CD14-positive monocyte (primary cell): ENCODE measurements at regions not wholly inside any gene's neighbourhood (a gene's known extent, or its start where the extent isn't known, plus 50 kb on each side); places are given as distances from the start of the nearest gene placed in this dataset.

Experiments
- DNase-seq, 3 donors: peaks; one replicate each; pipeline ENCODE4 v3.0.0-alpha.2; 2011 to 2022
- H2AFZ ChIP-seq: 2 replicates; pipeline ENCODE4 v1.6.0; 2012; ENCODE audit warnings: mild to moderate bottlenecking, low read depth, low read length, inconsistent platforms; ENCODE audit not compliant: insufficient read depth, poor library complexity, severe bottlenecking
- H3K27ac ChIP-seq, 2 donors: 1 replicate in 1 of 2; 2 replicates in 1 of 2; pipeline ENCODE4 v1.5.1; 2012 to 2013; ENCODE audit warnings: low read length in 2 of 2, control low read depth in 1 of 2, inconsistent platforms in 1 of 2, low read depth in 1 of 2, mild to moderate bottlenecking in 1 of 2
- H3K27me3 ChIP-seq, 2 donors: one replicate each; pipeline versions ENCODE4 v1.6.0 to v1.6.1; 2011 to 2013; ENCODE audit warnings: low read length in 2 of 2; ENCODE audit not compliant: control insufficient read depth in 2 of 2, insufficient read depth in 2 of 2
- H3K36me3 ChIP-seq, 2 donors: replicated peaks in 1 of 2; 1 replicate in 1 of 2; 2 replicates in 1 of 2; pipeline versions ENCODE4 v1.5.1 to v1.6.1; 2012 to 2013; ENCODE audit warnings: low read length in 2 of 2, control low read depth in 1 of 2, inconsistent platforms in 1 of 2, mild to moderate bottlenecking in 1 of 2; ENCODE audit not compliant: insufficient read depth in 2 of 2, control insufficient read depth in 1 of 2
- H3K4me1 ChIP-seq, 2 donors: 1 replicate in 1 of 2; 2 replicates in 1 of 2; pipeline versions ENCODE4 v1.5.1 to v1.6.1; 2012 to 2013; ENCODE audit warnings: low read length in 2 of 2, control low read depth in 1 of 2, inconsistent platforms in 1 of 2, mild to moderate bottlenecking in 1 of 2, moderate library complexity in 1 of 2; ENCODE audit not compliant: insufficient read depth in 2 of 2, control insufficient read depth in 1 of 2
- H3K4me2 ChIP-seq: replicated peaks from 2 replicates; pipeline ENCODE3; 2012; ENCODE audit warnings: low read length, moderate library complexity, mild to moderate bottlenecking; ENCODE audit not compliant: poor library complexity, severe bottlenecking; ENCODE audit errors: extremely low read depth
- H3K4me3 ChIP-seq, 3 experiments: fragments of 200-600 bp in 1 of 3; sonication (generic) in 1 of 3; replicated peaks in 1 of 3; 1 replicate in 2 of 3; 2 replicates in 1 of 3; pipeline ENCODE4 v1.5.1; 2011 to 2013; ENCODE audit warnings: low read length in 3 of 3, mild to moderate bottlenecking in 3 of 3, control low read depth in 2 of 3, low read depth in 2 of 3, inconsistent platforms in 1 of 3, moderate library complexity in 1 of 3
- H3K79me2 ChIP-seq: 2 replicates; pipeline ENCODE4 v1.6.0; 2012; ENCODE audit warnings: mild to moderate bottlenecking, control low read depth, inconsistent platforms, low read length, moderate library complexity; ENCODE audit not compliant: insufficient read depth
- H3K9ac ChIP-seq: 2 replicates; pipeline ENCODE4 v1.6.0; 2017; ENCODE audit warnings: low read length, mild to moderate bottlenecking; ENCODE audit not compliant: insufficient read depth, poor library complexity, severe bottlenecking
- H3K9me3 ChIP-seq, 2 donors: replicated peaks in 1 of 2; 1 replicate in 1 of 2; 2 replicates in 1 of 2; pipeline versions ENCODE4 v1.5.1 to v1.6.1; 2012 to 2013; ENCODE audit warnings: low read length in 2 of 2, control low read depth in 1 of 2; ENCODE audit not compliant: control insufficient read depth in 1 of 2, insufficient read depth in 1 of 2
- H4K20me1 ChIP-seq: 2 replicates; pipeline ENCODE4 v1.6.0; 2012; ENCODE audit warnings: mild to moderate bottlenecking, low read length, control low read depth, moderate library complexity; ENCODE audit not compliant: insufficient read depth
- H3K27ac Mint-ChIP-seq, 7 donors: one replicate each; pipeline ENCODE4 v1.8.0; 2020; ENCODE audit warnings: mild to moderate bottlenecking in 7 of 7, mixed read lengths in 7 of 7, moderate library complexity in 6 of 7, inconsistent platforms in 2 of 7
- H3K27me3 Mint-ChIP-seq, 3 donors: one replicate each; pipeline ENCODE4 v1.8.0; 2021 to 2022; ENCODE audit warnings: low read depth in 3 of 3, mild to moderate bottlenecking in 3 of 3, mixed read lengths in 3 of 3, moderate library complexity in 3 of 3, inconsistent platforms in 1 of 3
- H3K36me3 Mint-ChIP-seq, 2 donors: one replicate each; pipeline ENCODE4 v1.8.0; 2020; ENCODE audit warnings: mixed read lengths in 2 of 2, inconsistent platforms in 1 of 2, mild to moderate bottlenecking in 1 of 2
- H3K4me1 Mint-ChIP-seq: one replicate; pipeline ENCODE4 v1.8.0; 2020; ENCODE audit warnings: mild to moderate bottlenecking, mixed read lengths
- H3K4me3 Mint-ChIP-seq, 2 donors: one replicate each; pipeline ENCODE4 v1.8.0; 2020; ENCODE audit warnings: mild to moderate bottlenecking in 2 of 2, mixed read lengths in 2 of 2, moderate library complexity in 1 of 2
- H3K9me3 Mint-ChIP-seq, 7 donors: one replicate each; pipeline ENCODE4 v1.8.0; 2020 to 2022; ENCODE audit warnings: mixed read lengths in 7 of 7, mild to moderate bottlenecking in 6 of 7, moderate library complexity in 6 of 7, inconsistent platforms in 2 of 7
- WGBS: methylation state at CpG from one replicate; pipeline ENCODE4 v1.1.5; 2013; ENCODE audit warnings: missing lambda C conversion rate; ENCODE audit not compliant: insufficient coverage; 5-methylcytosine and 5-hydroxymethylcytosine counted together
- intact Hi-C, 2 donors: fragments of 100-400 bp; cut with micrococcal nuclease; formaldehyde crosslinking; loops; one replicate each; pipeline versions ENCODE4 v1.15.0 to v1.15.1; 2023
- TF ChIP-seq, protein P1 (sequence below): fragments of 200-600 bp; IDR thresholded peaks from one replicate; pipeline ENCODE4 v1.8.0; 2022; ENCODE audit warnings: antibody characterized with exemption, mild to moderate bottlenecking

DNA sequence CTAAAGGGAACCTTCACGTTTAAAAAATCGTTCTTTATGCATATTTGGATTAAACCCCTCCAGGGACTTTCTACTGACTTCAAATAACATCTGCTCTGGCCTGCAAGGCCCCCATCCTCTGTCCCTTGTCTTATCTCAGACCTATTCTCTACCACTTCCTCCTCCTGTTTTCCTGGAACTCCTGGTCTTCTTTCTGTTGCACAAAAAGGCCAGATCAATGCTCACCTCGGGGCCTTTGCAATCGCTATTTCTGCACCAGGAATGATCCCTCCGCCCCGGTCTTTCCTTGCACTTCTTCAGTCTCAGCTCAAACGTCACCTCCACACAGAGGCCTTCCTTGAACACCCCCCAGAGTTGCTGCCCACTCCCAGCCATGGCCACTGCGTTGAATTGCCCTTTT is 57.6 kb upstream of the BEGAIN start:
- peaks cover 3 to 17% of the 10 kb centered on the region in 2 donors for H3K27me3 ChIP-seq
- no peaks in the 10 kb centered on the region for H3K79me2 ChIP-seq
- no peak for DNase-seq
- peaks cover 0 to 5% (median 0%) of the 10 kb centered on the region in 7 donors for H3K9me3 Mint-ChIP-seq
- H3K9ac ChIP-seq = no peak overlapping the region
- peak overlapping the region in 1 of 2 donors; percentile 79 for H3K4me3 Mint-ChIP-seq
- H4K20me1 ChIP-seq = no peaks in the 10 kb centered on the region
- peaks cover 13% of the 10 kb centered on the region in 2 donors for H3K4me1 ChIP-seq
- peaks cover 16 to 40% (median 37%) of the 10 kb centered on the region in 3 donors for H3K27me3 Mint-ChIP-seq
- peak overlapping the region in 2 of 7 donors; percentile 4 to 16 for H3K27ac Mint-ChIP-seq
- no peak overlapping the region for H3K27ac ChIP-seq
- H3K4me2 ChIP-seq = no peak overlapping the region
- intact Hi-C loops = loop anchor here (1.0 to 5.0 kb wide), 5 partner anchors 97 to 262 kb away; no protein-coding TSS in a partner anchor
- H3K36me3 ChIP-seq = no peaks in the 10 kb centered on the region
- H3K36me3 Mint-ChIP-seq = no peaks in the 10 kb centered on the region
- TF ChIP-seq, protein P1, sequence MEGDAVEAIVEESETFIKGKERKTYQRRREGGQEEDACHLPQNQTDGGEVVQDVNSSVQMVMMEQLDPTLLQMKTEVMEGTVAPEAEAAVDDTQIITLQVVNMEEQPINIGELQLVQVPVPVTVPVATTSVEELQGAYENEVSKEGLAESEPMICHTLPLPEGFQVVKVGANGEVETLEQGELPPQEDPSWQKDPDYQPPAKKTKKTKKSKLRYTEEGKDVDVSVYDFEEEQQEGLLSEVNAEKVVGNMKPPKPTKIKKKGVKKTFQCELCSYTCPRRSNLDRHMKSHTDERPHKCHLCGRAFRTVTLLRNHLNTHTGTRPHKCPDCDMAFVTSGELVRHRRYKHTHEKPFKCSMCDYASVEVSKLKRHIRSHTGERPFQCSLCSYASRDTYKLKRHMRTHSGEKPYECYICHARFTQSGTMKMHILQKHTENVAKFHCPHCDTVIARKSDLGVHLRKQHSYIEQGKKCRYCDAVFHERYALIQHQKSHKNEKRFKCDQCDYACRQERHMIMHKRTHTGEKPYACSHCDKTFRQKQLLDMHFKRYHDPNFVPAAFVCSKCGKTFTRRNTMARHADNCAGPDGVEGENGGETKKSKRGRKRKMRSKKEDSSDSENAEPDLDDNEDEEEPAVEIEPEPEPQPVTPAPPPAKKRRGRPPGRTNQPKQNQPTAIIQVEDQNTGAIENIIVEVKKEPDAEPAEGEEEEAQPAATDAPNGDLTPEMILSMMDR = peak; percentile 4
- no peak overlapping the region for H3K4me3 ChIP-seq
- H3K9me3 ChIP-seq = no peaks in the 10 kb centered on the region
- H2AFZ ChIP-seq = peak overlapping the region; percentile 59
- H3K4me1 Mint-ChIP-seq = peaks cover 23% of the 10 kb centered on the region
- 22% methylated on average over 8 of the region's 8 CpGs for WGBS

DNA sequence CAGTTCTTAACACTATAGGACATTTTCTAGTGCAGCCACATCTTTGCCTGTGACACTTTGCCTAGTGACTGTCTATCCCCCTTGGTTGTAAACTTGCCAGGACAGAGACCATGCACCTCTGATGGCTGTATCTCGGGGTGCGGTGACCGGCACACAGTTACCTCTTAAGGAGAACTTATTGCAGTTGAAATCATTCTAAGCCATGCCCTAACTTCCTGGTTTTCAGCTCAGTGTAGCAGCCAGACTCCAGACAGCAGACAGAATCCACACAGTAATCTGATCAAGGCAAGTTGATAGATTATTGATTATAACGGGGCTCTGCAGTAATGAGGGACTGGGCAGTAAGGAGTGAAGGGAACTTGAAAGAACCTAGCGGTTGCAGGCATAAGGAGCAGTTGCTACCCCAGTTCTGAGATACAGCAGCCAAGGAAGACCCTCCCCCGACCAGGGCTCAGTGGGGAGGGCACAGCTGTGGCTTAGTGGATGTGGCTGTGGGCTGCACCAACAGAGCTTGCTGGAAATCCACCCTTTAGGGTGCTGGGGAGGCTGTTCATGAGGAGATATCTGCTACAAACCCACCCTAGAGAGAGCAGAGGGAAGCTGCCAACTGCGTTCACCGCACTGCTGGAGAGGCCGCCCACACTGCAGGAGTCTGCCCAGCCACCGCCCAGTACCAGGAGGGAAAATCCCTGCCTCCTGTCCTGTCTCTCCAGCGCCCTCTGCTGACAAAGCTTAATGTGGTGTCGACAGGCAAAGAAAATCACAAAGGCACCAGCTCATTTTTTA is 58.2 kb upstream of the BEGAIN start:
- peak overlapping the region; percentile 56 for H3K4me2 ChIP-seq
- intact Hi-C loops = loop anchor here (1.0 to 5.0 kb wide), 4 partner anchors 98 to 263 kb away; no protein-coding TSS in a partner anchor
- H3K27ac ChIP-seq = no peak overlapping the region
- DNase-seq = peak; percentile 81 to 86 (median 84)
- peaks cover 13% of the 10 kb centered on the region in 2 donors for H3K4me1 ChIP-seq
- no peaks in the 10 kb centered on the region for H3K9me3 ChIP-seq
- peak overlapping the region in 2 of 3 experiments; percentile 6 to 45 for H3K4me3 ChIP-seq
- H3K27me3 Mint-ChIP-seq = peaks cover 10 to 34% (median 31%) of the 10 kb centered on the region in 3 donors
- H3K36me3 Mint-ChIP-seq = no peaks in the 10 kb centered on the region
- WGBS = 3% methylated on average over 12 of the region's 12 CpGs
- H4K20me1 ChIP-seq = no peaks in the 10 kb centered on the region
- H2AFZ ChIP-seq = peak overlapping the region; percentile 59
- peaks cover 18% of the 10 kb centered on the region for H3K4me1 Mint-ChIP-seq
- no peak overlapping the region for H3K9ac ChIP-seq
- peaks cover 0 to 2% (median 0%) of the 10 kb centered on the region in 7 donors for H3K9me3 Mint-ChIP-seq
- TF ChIP-seq, protein P1 = peak; percentile 84
- peak overlapping the region; percentile 57 to 79 for H3K4me3 Mint-ChIP-seq
- H3K79me2 ChIP-seq = no peaks in the 10 kb centered on the region
- H3K36me3 ChIP-seq = no peaks in the 10 kb centered on the region
- peak overlapping the region in 2 of 7 donors; percentile 16 to 29 for H3K27ac Mint-ChIP-seq
- peaks cover 3 to 11% of the 10 kb centered on the region in 2 donors for H3K27me3 ChIP-seq
